NAMALWA (cell line): ENCODE measurements at regions not wholly inside any gene's neighbourhood (a gene's known extent, or its start where the extent isn't known, plus 50 kb on each side); places are given as distances from the start of the nearest gene placed in this dataset.
"Not testable (repeated sequence)": the region's sequence is repeated elsewhere in the genome, so short reads cannot be mapped to it uniquely, and the experiment has no call there.

ENCODE experiments used
- DNase-seq: peaks from one replicate; pipeline ENCODE4 v3.0.0-alpha.2; 2015; ENCODE audit warnings: low spot score

DNA sequence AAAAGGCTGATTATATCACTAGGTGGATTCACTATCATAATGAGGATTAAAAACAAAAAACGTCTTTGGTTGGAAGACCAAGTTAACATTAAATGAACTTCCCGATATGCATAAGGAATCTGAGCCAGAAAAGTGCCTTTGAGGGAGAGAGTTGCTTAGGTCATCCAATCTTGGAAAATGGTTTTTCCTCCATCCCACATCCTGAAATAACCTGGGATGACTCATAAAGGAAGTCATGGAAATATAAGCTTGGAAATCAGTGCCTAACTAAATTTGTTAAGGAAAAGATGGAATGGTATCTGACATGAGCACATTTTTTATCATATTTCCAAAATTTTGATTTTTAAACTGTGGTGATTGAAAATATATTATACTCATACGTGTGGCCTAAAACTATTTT is 66.0 kb downstream of the KBTBD8 start:
- DNase-seq = no peak

DNA sequence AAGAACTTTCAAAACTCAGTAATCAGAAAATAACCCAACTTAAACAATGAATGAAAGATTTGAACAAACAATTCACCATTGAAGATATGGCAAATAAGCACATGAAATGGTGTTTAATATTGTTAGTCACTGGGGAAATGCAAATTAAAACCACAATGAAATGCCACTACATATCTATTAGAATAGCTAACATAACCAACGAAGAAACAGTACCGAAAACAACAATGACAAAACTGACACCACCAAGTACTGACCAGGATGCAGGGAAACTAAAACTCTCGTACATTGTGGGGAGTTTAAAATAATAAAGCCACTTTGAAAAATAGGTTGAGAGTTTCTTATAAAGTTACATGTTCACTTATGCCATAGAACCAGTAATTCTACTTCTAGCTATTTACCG is 69.1 kb downstream of the KBTBD8 start:
- no peak for DNase-seq

DNA sequence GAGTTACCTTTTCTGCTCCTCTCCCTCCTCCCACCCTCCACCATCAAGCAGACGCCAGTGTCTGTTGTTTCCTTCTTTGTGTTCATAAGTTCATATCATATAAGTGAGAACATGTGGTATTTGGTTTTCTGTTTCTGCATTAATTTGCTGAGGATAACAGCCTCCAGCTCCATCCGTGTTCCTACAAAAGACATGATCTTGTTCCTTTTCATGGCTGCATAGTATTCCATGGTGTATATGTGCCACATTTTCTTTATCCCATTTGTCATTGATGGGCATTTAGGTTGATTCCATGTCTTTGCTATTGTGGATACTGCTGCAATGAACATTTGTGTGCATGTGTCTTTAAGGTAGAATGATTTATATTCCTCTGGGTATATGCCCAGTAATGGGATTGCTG is 74.5 kb downstream of the KBTBD8 start:
- DNase-seq = not testable (repeated sequence)

DNA sequence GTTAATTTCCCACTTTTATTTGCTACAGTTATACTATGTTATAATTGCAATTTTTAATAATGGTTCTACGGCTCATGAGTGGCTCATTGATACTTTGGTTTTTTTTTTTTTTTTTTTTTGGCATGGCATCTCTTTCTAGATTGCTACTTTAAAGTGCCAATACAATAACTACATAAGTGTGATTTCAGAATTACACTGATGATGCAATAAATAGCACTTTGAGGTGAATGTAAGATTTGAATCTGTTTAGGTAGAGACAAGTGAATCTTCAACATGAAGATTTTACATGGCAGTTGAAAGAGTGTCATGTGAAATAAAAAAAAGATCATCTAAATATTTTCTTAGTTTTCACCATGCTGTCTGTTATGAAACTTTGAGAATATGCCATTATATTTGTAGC is 75.7 kb downstream of the KBTBD8 start:
- DNase-seq = no peak

DNA sequence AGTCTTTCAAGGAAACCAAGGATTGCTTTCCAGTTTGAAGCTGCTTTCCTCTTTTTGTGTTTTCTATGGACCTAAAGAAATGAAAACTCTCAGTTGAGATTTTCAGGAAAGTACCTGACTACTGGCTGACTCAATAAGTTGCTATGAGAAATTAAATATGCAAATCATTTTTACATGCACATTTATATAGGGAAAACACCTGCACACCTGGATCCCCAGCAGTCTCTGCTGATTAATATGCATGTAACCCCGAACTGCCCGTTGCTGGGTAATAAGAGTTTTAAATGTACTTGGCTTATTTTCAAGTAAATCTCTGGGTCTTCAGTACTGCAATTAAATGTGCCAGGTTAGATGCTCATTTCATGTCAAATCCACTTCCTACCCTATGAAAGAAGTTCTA is 77.2 kb downstream of the KBTBD8 start:
- no peak for DNase-seq

DNA sequence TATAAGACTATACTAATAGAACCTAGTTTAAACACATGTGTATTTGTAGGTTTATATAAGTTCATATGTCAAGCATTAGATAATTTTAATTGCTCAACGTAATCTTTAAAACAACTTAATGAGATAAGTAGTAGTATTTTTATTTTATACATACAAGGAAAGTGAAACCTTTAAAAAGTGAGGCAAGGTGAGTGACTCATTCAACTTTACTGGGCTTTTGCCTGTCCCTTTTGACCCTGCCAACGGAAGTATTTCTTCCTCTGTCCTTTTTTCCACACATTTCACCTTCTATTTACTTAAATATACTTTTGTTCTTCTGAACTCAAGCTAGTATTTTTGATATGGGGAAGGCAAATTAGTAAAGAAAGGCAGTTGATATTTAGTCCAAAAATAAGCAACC is 78.5 kb downstream of the KBTBD8 start:
- DNase-seq = no peak

DNA sequence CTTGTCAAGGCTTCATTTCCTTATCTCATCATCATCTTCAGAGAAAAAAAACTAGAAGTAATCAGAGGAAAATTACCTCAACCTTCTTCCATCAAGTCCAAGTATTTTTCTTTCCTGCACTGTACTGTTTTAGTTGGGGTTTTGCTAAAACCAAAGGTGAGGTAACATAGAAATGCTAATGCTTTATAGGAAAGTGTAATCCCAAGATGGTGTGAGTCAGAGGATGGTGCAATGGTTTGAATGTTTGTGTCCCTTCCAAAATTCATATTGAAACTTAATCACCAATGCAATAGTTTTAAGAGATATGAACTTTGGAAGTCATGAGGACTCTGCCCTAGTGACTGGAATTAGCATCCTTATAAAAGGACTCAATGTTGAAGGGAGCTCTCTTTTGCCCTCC is 79.5 kb downstream of the KBTBD8 start:
- no peak for DNase-seq

DNA sequence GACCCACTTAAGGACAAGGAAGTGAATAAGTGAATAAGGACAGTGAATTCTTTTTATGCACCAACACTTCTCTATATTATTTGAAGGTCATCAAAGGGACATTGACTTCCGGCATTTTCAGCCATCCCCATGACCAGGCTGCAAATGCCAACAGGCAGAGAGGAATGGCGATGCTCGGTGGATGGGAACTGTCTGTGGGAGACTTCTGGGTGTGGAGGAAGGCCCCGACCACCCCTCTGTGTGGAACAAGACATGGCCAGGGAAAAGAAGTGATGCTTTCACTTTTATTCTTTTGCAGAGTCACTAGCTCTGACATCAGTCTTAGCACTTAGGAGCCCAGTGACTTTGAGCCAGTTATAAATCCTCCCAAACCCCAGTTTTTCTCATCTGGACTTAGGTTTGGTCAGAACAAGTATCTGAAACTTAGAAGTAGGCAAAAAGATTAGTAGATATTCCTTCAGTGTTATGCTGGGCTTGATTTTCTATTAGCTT is 84.5 kb downstream of the KBTBD8 start:
- no peak for DNase-seq

DNA sequence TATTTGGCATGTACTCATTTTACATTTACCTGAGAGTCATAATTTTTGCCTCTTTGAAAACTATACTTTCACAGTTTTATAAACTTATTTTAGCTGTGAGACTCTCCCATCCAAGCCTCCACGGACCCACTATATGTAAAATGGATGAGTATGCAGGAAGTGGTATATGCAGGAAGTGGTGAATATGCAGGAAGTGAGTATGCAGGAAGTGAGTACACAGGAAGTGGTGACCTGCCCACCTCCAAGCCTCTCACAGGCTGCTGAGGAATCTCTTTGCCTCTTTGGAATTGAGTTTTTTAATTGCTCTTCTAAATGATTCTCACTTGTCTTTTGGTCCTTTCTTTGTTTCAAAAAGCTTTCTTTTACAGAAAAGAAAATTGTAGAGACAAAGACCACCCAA is 85.2 kb downstream of the KBTBD8 start:
- peak; percentile 28 for DNase-seq

DNA sequence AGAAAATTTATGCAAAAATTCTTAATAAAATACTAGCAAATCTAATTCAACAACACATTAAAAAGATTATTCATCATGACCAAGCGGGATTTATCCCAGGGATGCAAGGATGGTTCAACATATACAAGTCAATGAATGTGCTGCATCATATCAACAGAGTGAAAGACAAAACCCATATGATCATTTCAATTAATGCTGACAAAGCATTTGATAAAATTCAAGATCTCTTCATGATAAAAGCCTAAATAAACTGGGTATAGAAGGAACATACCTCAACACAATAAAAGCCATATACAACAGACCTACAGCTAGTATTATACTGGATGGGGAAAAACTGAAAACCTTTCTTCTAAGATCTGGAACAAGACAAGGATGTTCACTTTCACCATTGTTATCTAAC is 89.7 kb downstream of the KBTBD8 start:
- no peak for DNase-seq

DNA sequence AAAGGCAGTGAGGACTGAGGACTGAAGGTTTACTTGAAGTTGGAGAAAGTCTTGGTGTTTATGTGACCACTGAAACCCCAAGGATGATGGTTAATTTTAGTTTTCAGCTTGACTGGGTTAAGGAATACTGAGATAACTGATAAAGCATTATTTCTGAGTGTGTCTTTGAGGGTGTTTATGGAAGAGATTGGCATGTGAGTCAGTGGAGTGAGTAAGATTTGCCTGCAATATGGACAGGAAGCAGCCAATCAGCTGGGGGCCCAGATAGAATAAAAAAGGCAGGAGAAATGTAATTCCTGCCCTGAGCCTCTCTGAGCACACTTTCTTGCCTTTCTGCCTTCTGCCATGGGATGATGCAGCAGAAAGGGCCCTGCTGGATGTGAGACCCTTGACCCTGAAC is 92.4 kb downstream of the KBTBD8 start:
- no peak for DNase-seq

DNA sequence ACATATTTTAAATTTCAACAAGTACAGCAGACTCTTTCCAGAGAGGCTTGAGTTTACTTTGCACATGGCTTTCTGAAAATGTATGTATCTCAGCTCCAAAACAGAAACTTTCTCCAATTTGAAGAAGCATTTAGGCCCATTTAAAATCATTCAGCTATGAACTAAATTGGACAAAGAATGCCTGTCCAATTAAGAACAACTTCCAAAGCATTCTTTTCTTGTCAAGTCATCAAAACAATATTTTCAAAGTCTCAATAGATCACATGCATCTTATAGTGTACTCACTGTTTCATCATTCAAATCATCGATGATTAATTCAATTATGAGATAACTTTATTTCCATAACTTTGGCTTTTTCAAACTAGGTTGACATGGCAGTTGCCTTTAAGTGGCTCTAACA is 95.2 kb downstream of the KBTBD8 start:
- no peak for DNase-seq

DNA sequence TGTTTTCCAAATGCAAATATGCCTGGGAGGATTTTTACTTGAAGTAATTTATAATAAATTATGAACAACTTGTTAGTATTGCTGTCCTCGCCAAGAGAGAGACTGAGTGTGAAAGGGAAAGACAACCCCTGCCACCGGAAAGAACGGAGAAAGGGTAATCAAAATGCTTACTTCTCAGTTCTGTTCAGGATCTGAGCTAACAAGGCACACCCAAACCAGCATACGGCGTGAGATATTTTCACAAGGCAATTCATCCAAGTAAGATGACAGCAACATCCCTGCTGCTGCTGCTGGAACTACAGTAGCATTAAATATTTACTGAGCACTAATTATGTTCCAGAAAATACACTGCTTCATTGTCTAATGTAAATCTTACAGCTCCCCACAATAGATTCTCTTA is 96.1 kb downstream of the KBTBD8 start:
- no peak for DNase-seq

DNA sequence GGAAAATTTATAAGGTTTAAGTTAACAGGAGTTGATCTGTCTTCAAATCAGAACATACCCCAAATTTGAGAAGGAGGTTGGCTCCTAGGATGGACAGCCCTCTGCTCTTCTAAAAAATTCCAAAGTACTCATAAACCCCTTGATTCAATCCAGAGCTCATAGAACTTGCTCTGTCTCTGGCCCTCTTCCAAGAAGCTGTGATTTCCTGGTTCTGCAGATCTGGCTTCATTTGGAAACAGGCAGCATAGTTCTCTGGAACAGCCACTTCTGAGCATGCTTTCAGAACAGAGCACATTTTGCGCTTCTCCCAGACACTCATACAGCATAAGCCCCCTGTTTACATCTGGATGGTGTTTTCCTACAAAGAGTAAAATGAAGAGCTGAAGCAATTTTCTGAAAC is 96.7 kb downstream of the KBTBD8 start:
- DNase-seq = no peak

DNA sequence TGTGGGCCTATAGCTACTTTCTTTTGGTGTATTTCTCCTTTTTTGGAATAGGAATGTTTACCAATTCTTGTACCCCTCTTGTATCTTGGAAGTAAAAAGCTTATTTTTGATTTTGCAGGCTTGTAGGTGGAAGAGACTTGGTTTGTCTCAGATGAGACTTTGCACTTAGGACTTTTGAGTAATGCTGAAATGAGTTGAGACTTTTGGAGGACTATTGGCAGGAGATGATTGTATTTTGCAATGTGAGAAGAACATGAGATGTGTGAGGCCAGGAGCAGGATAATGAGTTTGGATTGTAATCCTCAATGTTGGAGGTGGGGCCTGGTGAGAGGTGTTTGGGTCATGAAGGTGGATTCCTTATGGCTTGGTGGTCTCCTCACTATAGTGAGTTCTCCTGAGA is 106.3 kb downstream of the KBTBD8 start:
- no peak for DNase-seq

DNA sequence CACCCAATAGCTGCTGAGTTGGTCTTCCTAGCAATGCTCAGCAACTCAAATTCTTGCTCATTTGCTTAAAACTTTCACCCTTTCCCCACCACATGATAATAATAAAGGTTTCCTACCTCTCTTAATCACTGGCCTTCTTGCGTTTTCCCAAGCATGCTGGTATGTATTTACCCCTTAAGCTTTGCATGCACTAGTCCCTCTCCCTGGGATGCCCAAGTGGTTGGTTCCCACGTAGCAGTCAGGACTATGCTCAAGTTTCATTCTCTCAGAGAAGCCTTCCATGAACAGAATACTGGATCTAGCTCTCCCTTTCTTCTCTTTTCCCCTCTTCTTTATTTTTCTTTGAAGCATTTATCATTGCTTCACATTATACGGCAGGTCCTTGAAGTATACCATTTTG is 108.8 kb downstream of the KBTBD8 start:
- DNase-seq = no peak

DNA sequence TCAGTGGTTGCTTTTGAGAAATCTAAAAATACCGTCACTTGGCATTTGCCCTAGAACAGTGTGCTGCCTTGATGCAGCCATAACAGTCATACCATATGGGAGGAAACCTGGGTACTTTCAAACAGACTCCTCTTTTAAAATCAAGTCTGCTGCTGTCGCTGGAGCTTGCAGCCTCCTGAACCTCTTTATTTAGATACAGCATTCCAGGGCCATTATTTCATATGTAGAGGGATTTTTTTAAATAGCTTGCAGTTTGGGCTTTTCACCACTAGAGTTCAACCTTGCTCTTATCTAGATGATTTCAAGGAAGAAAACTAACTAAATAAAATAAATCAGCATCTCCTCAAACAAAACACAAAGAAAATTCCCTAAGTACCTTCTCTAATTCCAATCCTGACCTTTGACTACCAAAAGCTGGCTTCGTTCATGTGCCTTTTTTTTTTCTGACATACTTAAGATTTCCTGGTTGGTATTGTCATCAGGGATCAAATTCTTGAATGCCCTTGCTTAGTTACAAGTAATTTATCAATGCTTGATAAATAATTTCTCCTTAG is 111.6 kb downstream of the KBTBD8 start:
- peak; percentile 21 for DNase-seq

DNA sequence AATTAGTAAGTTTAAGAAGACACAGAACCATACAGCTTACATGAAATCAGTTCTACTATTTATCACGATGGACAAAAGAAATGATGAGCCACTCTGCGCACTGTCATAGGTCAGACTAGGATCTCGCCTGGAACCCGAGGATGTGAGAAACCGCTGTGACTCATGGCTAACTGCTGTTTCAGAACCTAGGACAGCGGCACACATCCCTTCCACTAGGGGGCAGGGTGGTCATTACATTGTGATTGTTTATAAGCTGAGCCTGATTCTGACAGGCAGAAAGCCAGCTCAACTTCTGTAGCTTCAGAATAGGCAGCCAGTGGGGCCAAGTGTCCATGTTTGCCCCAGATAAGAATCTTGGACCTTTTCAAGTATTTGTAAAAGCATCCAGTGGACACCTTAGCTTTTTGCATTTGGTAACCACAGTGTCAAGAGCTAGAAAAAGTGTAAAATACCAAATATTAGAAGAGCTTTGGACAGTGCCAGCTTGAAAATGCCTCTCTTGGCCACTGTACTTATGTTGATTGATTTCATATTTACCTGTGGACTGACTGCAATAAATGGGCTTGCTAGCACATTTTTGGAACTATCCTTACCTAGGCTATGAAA is 115.8 kb downstream of the KBTBD8 start:
- DNase-seq = peak; percentile 76

DNA sequence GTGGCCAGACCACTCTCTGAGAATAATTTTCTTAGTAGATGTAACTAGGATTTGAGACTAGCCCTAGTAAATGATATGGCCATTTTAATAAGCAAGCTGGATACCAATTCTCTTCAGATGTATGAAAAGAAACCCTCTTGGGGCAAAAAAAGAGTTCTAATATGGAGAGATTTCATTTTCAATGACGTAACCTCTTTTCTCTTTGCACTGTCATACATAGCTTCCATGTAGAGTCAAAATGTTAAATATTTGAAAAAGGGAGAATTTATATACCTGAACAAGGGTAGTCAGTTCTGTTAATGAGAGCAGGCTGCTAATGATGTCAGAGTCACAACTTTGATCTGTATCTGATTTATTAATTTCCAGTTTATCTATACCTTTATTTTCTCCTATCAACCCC is 120.0 kb downstream of the KBTBD8 start:
- DNase-seq = no peak

DNA sequence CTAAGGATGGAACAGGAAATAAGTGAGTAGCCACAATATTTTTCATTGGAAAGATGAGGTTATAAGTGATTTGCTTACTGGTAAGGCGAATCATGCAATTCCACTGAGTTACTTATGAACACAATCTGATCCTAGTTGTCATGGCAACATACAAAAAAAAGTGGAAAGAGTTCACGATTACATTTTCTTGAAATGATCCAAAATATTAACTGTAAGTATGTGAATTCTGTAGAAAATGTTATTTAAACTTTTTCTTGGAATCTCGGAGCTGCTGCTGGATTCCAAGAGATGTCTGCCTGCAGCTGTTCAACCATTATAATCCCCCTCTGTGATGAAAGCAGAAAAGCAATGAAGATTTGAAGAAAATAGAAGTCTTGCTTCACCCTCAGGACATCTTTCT is 120.5 kb downstream of the KBTBD8 start:
- no peak for DNase-seq

DNA sequence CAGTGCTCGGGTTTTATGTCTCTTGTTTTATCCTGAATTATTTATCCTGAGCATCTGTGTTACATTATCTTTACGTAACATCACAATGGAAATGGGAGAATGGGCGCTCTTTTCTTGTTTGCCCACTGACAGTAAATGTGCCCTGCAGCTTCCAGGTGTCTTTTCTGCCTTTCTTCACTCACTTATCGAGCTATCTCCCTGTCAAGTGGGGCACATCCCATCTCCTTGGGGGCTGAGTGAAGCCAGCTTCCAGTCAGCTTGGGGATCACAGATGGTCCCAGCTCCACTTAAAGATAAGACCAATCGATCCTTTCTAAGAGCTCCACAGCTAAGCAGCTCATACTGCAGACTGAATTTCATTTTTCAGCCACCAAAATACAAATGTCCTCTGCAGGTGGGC is 125.8 kb downstream of the KBTBD8 start:
- no peak for DNase-seq

DNA sequence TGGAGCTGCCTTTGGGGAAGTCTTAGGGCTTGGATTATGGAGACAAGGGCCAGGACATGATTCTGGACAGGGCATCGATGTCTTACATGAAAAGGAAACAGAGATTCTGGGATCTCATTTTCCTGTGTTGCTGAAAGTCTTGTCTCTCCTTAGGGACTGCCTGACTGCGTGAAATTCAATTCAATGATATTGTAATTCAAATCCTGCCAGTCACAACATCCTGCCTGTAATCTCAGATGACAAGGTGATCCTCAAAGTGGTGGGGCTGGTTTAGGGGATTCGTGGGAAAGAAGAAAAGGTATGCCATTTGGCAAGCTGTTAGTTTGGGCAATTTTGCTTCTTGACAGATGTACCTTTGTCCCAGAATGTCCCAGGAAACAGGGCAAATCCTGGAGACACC is 129.1 kb downstream of the KBTBD8 start:
- DNase-seq = no peak

DNA sequence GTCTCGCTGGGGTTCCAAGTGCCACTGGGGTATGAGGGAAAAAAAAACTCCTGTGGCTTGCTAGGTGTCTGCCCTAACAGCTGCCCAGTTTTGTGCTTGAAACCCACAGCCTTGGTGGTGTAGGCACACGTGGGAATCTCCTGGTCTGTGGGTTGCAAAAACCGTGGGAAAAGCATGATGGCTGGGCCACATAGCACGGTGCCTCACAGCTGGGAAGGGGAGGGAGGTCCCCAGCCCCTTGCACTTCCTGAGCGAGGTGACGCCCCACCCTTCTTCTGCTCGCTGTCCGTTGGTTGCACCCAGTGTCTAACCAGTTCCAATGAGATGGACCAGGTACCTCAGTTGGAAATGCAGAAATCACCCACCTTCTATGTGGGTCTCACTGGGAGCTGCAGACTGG is 144.3 kb downstream of the KBTBD8 start:
- DNase-seq = no peak

DNA sequence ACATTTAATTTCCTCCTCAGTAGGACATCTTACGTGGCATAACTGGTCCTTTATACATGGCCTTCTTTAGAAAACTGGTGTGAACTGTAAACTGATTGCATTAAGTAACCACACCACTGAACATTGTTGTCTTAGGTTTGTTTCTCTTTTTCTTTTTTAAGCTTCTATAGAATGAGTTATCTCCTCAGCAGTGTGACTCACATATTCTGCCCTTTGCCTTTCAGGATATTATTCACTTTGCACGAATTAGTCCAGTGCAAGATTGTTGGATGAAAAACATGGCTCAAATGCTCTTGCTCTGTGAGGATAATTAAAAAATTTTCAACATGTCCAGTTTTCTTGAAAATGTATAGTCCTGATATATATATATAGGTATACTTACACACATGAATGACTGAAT is 147.6 kb downstream of the KBTBD8 start:
- no peak for DNase-seq

DNA sequence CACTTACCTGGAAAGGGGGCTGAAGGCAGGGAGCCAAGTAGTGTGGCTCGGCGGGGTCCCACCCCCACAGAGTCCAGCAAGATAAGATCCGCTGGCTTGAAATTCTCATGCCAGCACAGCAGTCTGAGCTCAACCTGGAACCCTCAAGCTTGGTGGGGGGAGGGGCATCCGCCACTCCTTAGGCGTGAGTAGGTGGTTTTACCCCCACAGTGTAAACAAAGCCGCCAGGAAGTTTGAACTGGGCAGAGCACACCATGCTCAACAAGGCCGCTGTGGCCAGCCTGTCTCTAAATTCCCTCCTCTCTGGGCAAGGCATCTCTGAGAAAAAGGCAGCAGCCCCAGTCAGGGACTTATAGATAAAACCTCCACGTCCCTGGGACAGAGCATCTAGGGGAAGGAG is 156.3 kb downstream of the KBTBD8 start:
- DNase-seq = no peak
